T-helper 1 cell treated with Interleukin-12 subunit alpha and Interleukin-12 subunit beta and Interleukin-4 antibody, amounts not matched to agents 30 μg/mL and 1 μg/mL, for 36 hours (primary cell): ENCODE measurements at regions not wholly inside any gene's neighbourhood (a gene's known extent, or its start where the extent isn't known, plus 50 kb on each side); places are given as distances from the start of the nearest gene placed in this dataset.

Experiments used
- H3K27ac Mint-ChIP-seq: one replicate; pipeline ENCODE4 v1.8.0; 2021; ENCODE audit warnings: mild to moderate bottlenecking, mixed read lengths
- H3K27me3 Mint-ChIP-seq: one replicate; pipeline ENCODE4 v1.8.0; 2021; ENCODE audit warnings: low read depth, mixed read lengths
- H3K36me3 Mint-ChIP-seq: one replicate; pipeline ENCODE4 v1.8.0; 2021; ENCODE audit warnings: low read depth, mixed read lengths
- H3K4me1 Mint-ChIP-seq: one replicate; pipeline ENCODE4 v1.8.0; 2021; ENCODE audit warnings: low read depth, mixed read lengths
- H3K4me3 Mint-ChIP-seq: one replicate; pipeline ENCODE4 v1.8.0; 2021; ENCODE audit warnings: mild to moderate bottlenecking, moderate library complexity, mixed read lengths
- H3K9me3 Mint-ChIP-seq: one replicate; pipeline ENCODE4 v1.8.0; 2021; ENCODE audit warnings: mixed read lengths

- H3K4me3 Mint-ChIP-seq = no peak overlapping the region
- no peaks in the 10 kb centered on the region for H3K9me3 Mint-ChIP-seq
- H3K27me3 Mint-ChIP-seq = no peaks in the 10 kb centered on the region
- H3K36me3 Mint-ChIP-seq = no peaks in the 10 kb centered on the region
- no peak overlapping the region for H3K27ac Mint-ChIP-seq
- H3K4me1 Mint-ChIP-seq = no peaks in the 10 kb centered on the region
These were observed 769.2 kb upstream of the FAM98A start for GRCh38 chr2:34368304-34368703.

GRCh38 chr2:34365932-34366331, 766.8 kb upstream of the FAM98A start:
- Mint-ChIP-seq H3K27ac (no peak overlapping the region), H3K9me3 (no peaks in the 10 kb centered on the region), H3K27me3 (no peaks in the 10 kb centered on the region), H3K4me1 (no peaks in the 10 kb centered on the region), H3K36me3 (no peaks in the 10 kb centered on the region), H3K4me3 (no peak overlapping the region)

- H3K27me3 Mint-ChIP-seq = no peaks in the 10 kb centered on the region
- H3K4me3 Mint-ChIP-seq = no peak overlapping the region
- H3K27ac Mint-ChIP-seq = no peak overlapping the region
- no peaks in the 10 kb centered on the region for H3K36me3 Mint-ChIP-seq
- H3K4me1 Mint-ChIP-seq = no peaks in the 10 kb centered on the region
- H3K9me3 Mint-ChIP-seq = no peaks in the 10 kb centered on the region
These were observed 766.4 kb upstream of the FAM98A start for GRCh38 chr2:34365512-34365911.

- no peaks in the 10 kb centered on the region for H3K4me1 Mint-ChIP-seq
- H3K36me3 Mint-ChIP-seq = no peaks in the 10 kb centered on the region
- no peak overlapping the region for H3K4me3 Mint-ChIP-seq
- peaks cover 2% of the 10 kb centered on the region for H3K9me3 Mint-ChIP-seq
- no peak overlapping the region for H3K27ac Mint-ChIP-seq
- H3K27me3 Mint-ChIP-seq = no peaks in the 10 kb centered on the region
These were observed 754.5 kb upstream of the FAM98A start for GRCh38 chr2:34353509-34354113.

- no peak overlapping the region for H3K4me3 Mint-ChIP-seq
- H3K4me1 Mint-ChIP-seq = no peaks in the 10 kb centered on the region
- H3K9me3 Mint-ChIP-seq = peaks cover 2% of the 10 kb centered on the region
- no peaks in the 10 kb centered on the region for H3K36me3 Mint-ChIP-seq
- H3K27me3 Mint-ChIP-seq = no peaks in the 10 kb centered on the region
- H3K27ac Mint-ChIP-seq = no peak overlapping the region
These were observed 750.4 kb upstream of the FAM98A start for GRCh38 chr2:34349527-34349926.

- no peak overlapping the region for H3K4me3 Mint-ChIP-seq
- no peaks in the 10 kb centered on the region for H3K27me3 Mint-ChIP-seq
- no peaks in the 10 kb centered on the region for H3K9me3 Mint-ChIP-seq
- H3K27ac Mint-ChIP-seq = no peak overlapping the region
- no peaks in the 10 kb centered on the region for H3K4me1 Mint-ChIP-seq
- H3K36me3 Mint-ChIP-seq = no peaks in the 10 kb centered on the region
These were observed 745.9 kb upstream of the FAM98A start for GRCh38 chr2:34345030-34345429.

- H3K9me3 Mint-ChIP-seq = peaks cover 3% of the 10 kb centered on the region
- no peak overlapping the region for H3K4me3 Mint-ChIP-seq
- no peak overlapping the region for H3K27ac Mint-ChIP-seq
- no peaks in the 10 kb centered on the region for H3K27me3 Mint-ChIP-seq
- H3K36me3 Mint-ChIP-seq = no peaks in the 10 kb centered on the region
- no peaks in the 10 kb centered on the region for H3K4me1 Mint-ChIP-seq
These were observed 741.2 kb upstream of the FAM98A start for GRCh38 chr2:34340307-34340706.

GRCh38 chr2:34337735-34338134, 738.6 kb upstream of the FAM98A start:
- H3K9me3 Mint-ChIP-seq = peaks cover 3% of the 10 kb centered on the region

GRCh38 chr2:34332813-34333212, 733.7 kb upstream of the FAM98A start:
- Mint-ChIP-seq H3K36me3 (no peaks in the 10 kb centered on the region), H3K9me3 (peaks cover 3% of the 10 kb centered on the region), H3K4me3 (no peak overlapping the region), H3K4me1 (no peaks in the 10 kb centered on the region), H3K27ac (no peak overlapping the region), H3K27me3 (no peaks in the 10 kb centered on the region)

More at GRCh38 chr2:34337735-34338134, 738.6 kb upstream of the FAM98A start:
- Mint-ChIP-seq H3K4me1 (no peaks in the 10 kb centered on the region), H3K36me3 (no peaks in the 10 kb centered on the region), H3K27me3 (no peaks in the 10 kb centered on the region), H3K27ac (no peak overlapping the region), H3K4me3 (no peak overlapping the region)

GRCh38 chr2:34320056-34320455, 721.0 kb upstream of the FAM98A start:
- Mint-ChIP-seq H3K9me3 (no peaks in the 10 kb centered on the region), H3K4me3 (no peak overlapping the region), H3K4me1 (no peaks in the 10 kb centered on the region), H3K27ac (no peak overlapping the region), H3K36me3 (no peaks in the 10 kb centered on the region), H3K27me3 (no peaks in the 10 kb centered on the region)

GRCh38 chr2:34317797-34318196, 718.7 kb upstream of the FAM98A start:
- no peak overlapping the region for H3K27ac Mint-ChIP-seq
- H3K4me3 Mint-ChIP-seq = no peak overlapping the region

GRCh38 chr2:34316788-34317187, 717.7 kb upstream of the FAM98A start:
- H3K4me3 Mint-ChIP-seq = no peak overlapping the region
- peaks cover 3% of the 10 kb centered on the region for H3K9me3 Mint-ChIP-seq
- H3K27ac Mint-ChIP-seq = no peak overlapping the region
- no peaks in the 10 kb centered on the region for H3K36me3 Mint-ChIP-seq
- H3K27me3 Mint-ChIP-seq = no peaks in the 10 kb centered on the region
- H3K4me1 Mint-ChIP-seq = no peaks in the 10 kb centered on the region

More at GRCh38 chr2:34317797-34318196, 718.7 kb upstream of the FAM98A start:
- no peaks in the 10 kb centered on the region for H3K36me3 Mint-ChIP-seq
- no peaks in the 10 kb centered on the region for H3K9me3 Mint-ChIP-seq
- H3K27me3 Mint-ChIP-seq = no peaks in the 10 kb centered on the region
- H3K4me1 Mint-ChIP-seq = no peaks in the 10 kb centered on the region

GRCh38 chr2:34311816-34312215, 712.7 kb upstream of the FAM98A start:
- Mint-ChIP-seq H3K9me3 (peaks cover 9% of the 10 kb centered on the region), H3K27me3 (no peaks in the 10 kb centered on the region), H3K4me3 (no peak overlapping the region), H3K36me3 (no peaks in the 10 kb centered on the region), H3K27ac (no peak overlapping the region), H3K4me1 (no peaks in the 10 kb centered on the region)

- no peaks in the 10 kb centered on the region for H3K36me3 Mint-ChIP-seq
- H3K27ac Mint-ChIP-seq = no peak overlapping the region
- no peaks in the 10 kb centered on the region for H3K4me1 Mint-ChIP-seq
- H3K4me3 Mint-ChIP-seq = no peak overlapping the region
- no peaks in the 10 kb centered on the region for H3K27me3 Mint-ChIP-seq
- peaks cover 9% of the 10 kb centered on the region for H3K9me3 Mint-ChIP-seq
These were observed 709.0 kb upstream of the FAM98A start for GRCh38 chr2:34308140-34308539.

- Mint-ChIP-seq H3K9me3 (peaks cover 9% of the 10 kb centered on the region), H3K27ac (no peak overlapping the region), H3K36me3 (no peaks in the 10 kb centered on the region), H3K27me3 (no peaks in the 10 kb centered on the region), H3K4me1 (no peaks in the 10 kb centered on the region), H3K4me3 (no peak overlapping the region)
These were observed 708.5 kb upstream of the FAM98A start for GRCh38 chr2:34307636-34308035.

GRCh38 chr2:34306745-34307144, 707.6 kb upstream of the FAM98A start:
- H3K4me3 Mint-ChIP-seq = no peak overlapping the region
- H3K4me1 Mint-ChIP-seq = no peaks in the 10 kb centered on the region
- peaks cover 6% of the 10 kb centered on the region for H3K9me3 Mint-ChIP-seq
- H3K27ac Mint-ChIP-seq = no peak overlapping the region
- no peaks in the 10 kb centered on the region for H3K36me3 Mint-ChIP-seq
- no peaks in the 10 kb centered on the region for H3K27me3 Mint-ChIP-seq
